ENCODE measurements at regions not wholly inside any gene's neighbourhood (a gene's known extent, or its start where the extent isn't known, plus 50 kb on each side); places are given as distances from the start of the nearest gene placed in this dataset.
A peak's percentile ranks its signal among the peaks of the same experiment; 100 is the strongest.

DNA sequence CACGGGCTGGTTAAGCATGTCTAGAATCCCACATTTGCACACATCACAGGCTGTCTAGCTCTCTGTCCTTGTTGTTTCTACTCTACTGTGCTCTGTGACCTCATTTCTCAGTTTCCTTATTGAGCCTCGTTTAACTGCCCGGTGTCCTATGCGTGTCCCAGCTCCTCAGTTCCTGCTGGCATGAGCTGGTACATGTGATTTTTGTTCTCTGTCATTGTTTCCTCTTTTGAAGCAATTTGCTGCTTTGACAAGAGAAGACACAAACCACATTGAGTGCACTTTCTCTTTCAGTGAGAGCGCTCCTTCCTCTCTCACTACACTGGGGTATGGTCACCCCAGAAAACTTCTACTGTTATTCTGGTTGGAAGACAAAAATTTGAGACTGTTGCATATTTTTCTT lies 563.5 kb downstream of the PDCD6IP start:
- H3K36me3 ChIP-seq (ENCODE audit: control insufficient read depth, insufficient read depth, low read length) = no peaks in the 10 kb centered on the region
- 86% methylated on average over 2 of the region's 5 CpGs for WGBS (ENCODE audit: insufficient coverage)
- no peaks in the 10 kb centered on the region for H3K27me3 ChIP-seq (ENCODE audit: control insufficient read depth, insufficient read depth, low read length)
- no peaks in the 10 kb centered on the region for H3K9me3 ChIP-seq (ENCODE audit: control insufficient read depth, insufficient read depth, low read length)
- no peak overlapping the region for H3K4me3 ChIP-seq (ENCODE audit: low read depth, low read length)
- no peak overlapping the region for H3K27ac ChIP-seq (ENCODE audit: low read depth, low read length)
- DNase-seq (ENCODE audit: low read depth in 4 of 6, low spot score in 6 of 6) = no peak
- H3K4me1 ChIP-seq (ENCODE audit: control insufficient read depth, insufficient read depth, low read length) = no peaks in the 10 kb centered on the region

GRCh38 chr3:34362910-34363309 lies 564.5 kb downstream of the PDCD6IP start:
- H3K36me3 ChIP-seq (ENCODE audit: control insufficient read depth, insufficient read depth, low read length) = no peaks in the 10 kb centered on the region
- H3K4me1 ChIP-seq (ENCODE audit: control insufficient read depth, insufficient read depth, low read length) = no peaks in the 10 kb centered on the region
- no peaks in the 10 kb centered on the region for H3K27me3 ChIP-seq (ENCODE audit: control insufficient read depth, insufficient read depth, low read length)
- WGBS (ENCODE audit: insufficient coverage) = 67% methylated on average over 2 of the region's 5 CpGs
- no peaks in the 10 kb centered on the region for H3K9me3 ChIP-seq (ENCODE audit: control insufficient read depth, insufficient read depth, low read length)
- DNase-seq (ENCODE audit: low read depth in 4 of 6, low spot score in 6 of 6) = no peak
- no peak overlapping the region for H3K4me3 ChIP-seq (ENCODE audit: low read depth, low read length)
- H3K27ac ChIP-seq (ENCODE audit: low read depth, low read length) = no peak overlapping the region

DNA sequence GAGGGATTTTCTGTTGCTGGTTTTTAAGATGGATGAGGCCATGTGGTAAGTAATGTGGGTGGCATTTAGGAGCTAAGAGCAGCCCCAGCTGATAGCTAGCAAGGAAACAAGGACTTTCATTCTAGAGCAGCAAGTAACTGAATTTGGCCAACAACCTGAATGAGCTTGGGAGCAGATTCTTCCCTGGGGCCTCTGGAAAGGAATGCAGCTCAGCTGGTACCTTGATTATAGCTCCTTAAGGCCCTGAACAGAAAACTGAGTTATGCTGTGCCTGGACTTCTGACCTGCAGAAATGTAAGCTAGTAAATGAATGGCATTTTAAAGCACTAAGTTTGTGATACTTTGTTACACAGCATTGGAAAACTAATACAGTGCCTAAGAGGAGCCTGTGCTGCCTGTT lies 565.5 kb downstream of the PDCD6IP start:
- Histone ChIP-seq H3K4me1 (ENCODE audit: control insufficient read depth, insufficient read depth, low read length) (no peaks in the 10 kb centered on the region), H3K36me3 (ENCODE audit: control insufficient read depth, insufficient read depth, low read length) (no peaks in the 10 kb centered on the region), H3K27ac (ENCODE audit: low read depth, low read length) (no peak overlapping the region), H3K4me3 (ENCODE audit: low read depth, low read length) (no peak overlapping the region), H3K27me3 (ENCODE audit: control insufficient read depth, insufficient read depth, low read length) (no peaks in the 10 kb centered on the region), H3K9me3 (ENCODE audit: control insufficient read depth, insufficient read depth, low read length) (no peaks in the 10 kb centered on the region)
- DNase-seq (ENCODE audit: low read depth in 4 of 6, low spot score in 6 of 6) = no peak

GRCh38 chr3:34364335-34364734 lies 565.9 kb downstream of the PDCD6IP start:
- no peak for DNase-seq (ENCODE audit: low read depth in 4 of 6, low spot score in 6 of 6)
- H3K4me1 ChIP-seq (ENCODE audit: control insufficient read depth, insufficient read depth, low read length) = no peaks in the 10 kb centered on the region
- H3K27me3 ChIP-seq (ENCODE audit: control insufficient read depth, insufficient read depth, low read length) = no peaks in the 10 kb centered on the region
- H3K27ac ChIP-seq (ENCODE audit: low read depth, low read length) = no peak overlapping the region
- no peaks in the 10 kb centered on the region for H3K9me3 ChIP-seq (ENCODE audit: control insufficient read depth, insufficient read depth, low read length)
- H3K4me3 ChIP-seq (ENCODE audit: low read depth, low read length) = no peak overlapping the region
- 70% methylated on average over 2 of the region's 2 CpGs for WGBS (ENCODE audit: insufficient coverage)
- H3K36me3 ChIP-seq (ENCODE audit: control insufficient read depth, insufficient read depth, low read length) = no peaks in the 10 kb centered on the region

GRCh38 chr3:34365231-34365630 lies 566.8 kb downstream of the PDCD6IP start:
- no peaks in the 10 kb centered on the region for H3K4me1 ChIP-seq (ENCODE audit: control insufficient read depth, insufficient read depth, low read length)
- H3K36me3 ChIP-seq (ENCODE audit: control insufficient read depth, insufficient read depth, low read length) = no peaks in the 10 kb centered on the region
- no peaks in the 10 kb centered on the region for H3K9me3 ChIP-seq (ENCODE audit: control insufficient read depth, insufficient read depth, low read length)
- no CpG with 5 or more reads among the region's 3 CpGs for WGBS (ENCODE audit: insufficient coverage)
- no peak overlapping the region for H3K4me3 ChIP-seq (ENCODE audit: low read depth, low read length)
- no peak overlapping the region for H3K27ac ChIP-seq (ENCODE audit: low read depth, low read length)
- H3K27me3 ChIP-seq (ENCODE audit: control insufficient read depth, insufficient read depth, low read length) = no peaks in the 10 kb centered on the region
- peak in 1 of 6 donors; percentile 71 for DNase-seq (ENCODE audit: low read depth in 4 of 6, low spot score in 6 of 6)

GRCh38 chr3:34365771-34366170 lies 567.3 kb downstream of the PDCD6IP start:
- WGBS (ENCODE audit: insufficient coverage) = no CpG with 5 or more reads among the region's 2 CpGs
- DNase-seq (ENCODE audit: low read depth in 4 of 6, low spot score in 6 of 6) = peak in 1 of 6 donors; percentile 88
- Histone ChIP-seq H3K36me3 (ENCODE audit: control insufficient read depth, insufficient read depth, low read length) (no peaks in the 10 kb centered on the region), H3K4me1 (ENCODE audit: control insufficient read depth, insufficient read depth, low read length) (no peaks in the 10 kb centered on the region), H3K27me3 (ENCODE audit: control insufficient read depth, insufficient read depth, low read length) (no peaks in the 10 kb centered on the region), H3K27ac (ENCODE audit: low read depth, low read length) (no peak overlapping the region), H3K4me3 (ENCODE audit: low read depth, low read length) (no peak overlapping the region), H3K9me3 (ENCODE audit: control insufficient read depth, insufficient read depth, low read length) (no peaks in the 10 kb centered on the region)

- H3K36me3 ChIP-seq (ENCODE audit: control insufficient read depth, insufficient read depth, low read length) = no peaks in the 10 kb centered on the region
- no peaks in the 10 kb centered on the region for H3K9me3 ChIP-seq (ENCODE audit: control insufficient read depth, insufficient read depth, low read length)
- DNase-seq (ENCODE audit: low read depth in 4 of 6, low spot score in 6 of 6) = no peak
- H3K4me3 ChIP-seq (ENCODE audit: low read depth, low read length) = no peak overlapping the region
- H3K27ac ChIP-seq (ENCODE audit: low read depth, low read length) = no peak overlapping the region
- no peaks in the 10 kb centered on the region for H3K4me1 ChIP-seq (ENCODE audit: control insufficient read depth, insufficient read depth, low read length)
- H3K27me3 ChIP-seq (ENCODE audit: control insufficient read depth, insufficient read depth, low read length) = no peaks in the 10 kb centered on the region
- no CpG with 5 or more reads among the region's 1 CpG for WGBS (ENCODE audit: insufficient coverage)
These were observed 569.1 kb downstream of the PDCD6IP start for GRCh38 chr3:34367521-34367920.

- H3K4me3 ChIP-seq (ENCODE audit: low read depth, low read length) = no peak overlapping the region
- H3K36me3 ChIP-seq (ENCODE audit: control insufficient read depth, insufficient read depth, low read length) = no peaks in the 10 kb centered on the region
- no peak for DNase-seq (ENCODE audit: low read depth in 4 of 6, low spot score in 6 of 6)
- no peaks in the 10 kb centered on the region for H3K27me3 ChIP-seq (ENCODE audit: control insufficient read depth, insufficient read depth, low read length)
- H3K4me1 ChIP-seq (ENCODE audit: control insufficient read depth, insufficient read depth, low read length) = no peaks in the 10 kb centered on the region
- H3K27ac ChIP-seq (ENCODE audit: low read depth, low read length) = no peak overlapping the region
- no peaks in the 10 kb centered on the region for H3K9me3 ChIP-seq (ENCODE audit: control insufficient read depth, insufficient read depth, low read length)
These were observed 576.1 kb downstream of the PDCD6IP start for GRCh38 chr3:34374521-34374920.

DNA sequence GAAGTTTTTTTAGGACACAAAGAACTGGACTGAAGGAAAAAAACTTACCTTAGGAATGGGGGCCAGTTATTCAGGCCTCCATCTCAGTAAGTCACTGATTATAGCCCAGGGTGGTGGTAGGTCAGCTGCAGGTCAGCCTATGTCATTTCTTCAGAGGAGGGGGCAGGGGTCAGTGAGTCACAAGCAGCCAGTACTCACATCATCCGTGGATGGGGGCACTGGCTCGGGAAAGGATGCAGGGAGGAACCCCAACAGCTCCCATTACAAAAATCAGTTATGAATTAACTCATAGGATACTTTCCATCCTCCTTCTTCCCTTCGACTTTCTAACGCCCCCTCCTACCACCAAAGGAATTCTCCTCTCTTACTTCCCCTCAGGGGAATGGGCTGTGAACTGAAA lies 578.3 kb downstream of the PDCD6IP start:
- Histone ChIP-seq H3K27ac (ENCODE audit: low read depth, low read length) (no peak overlapping the region), H3K4me3 (ENCODE audit: low read depth, low read length) (no peak overlapping the region), H3K4me1 (ENCODE audit: control insufficient read depth, insufficient read depth, low read length) (no peaks in the 10 kb centered on the region), H3K36me3 (ENCODE audit: control insufficient read depth, insufficient read depth, low read length) (no peaks in the 10 kb centered on the region), H3K27me3 (ENCODE audit: control insufficient read depth, insufficient read depth, low read length) (no peaks in the 10 kb centered on the region), H3K9me3 (ENCODE audit: control insufficient read depth, insufficient read depth, low read length) (no peaks in the 10 kb centered on the region)
- WGBS (ENCODE audit: insufficient coverage) = no CpG with 5 or more reads among the region's 4 CpGs
- DNase-seq (ENCODE audit: low read depth in 4 of 6, low spot score in 6 of 6) = no peak

GRCh38 chr3:34377961-34378360 lies 579.5 kb downstream of the PDCD6IP start:
- H3K27ac ChIP-seq (ENCODE audit: low read depth, low read length) = no peak overlapping the region
- no peak overlapping the region for H3K4me3 ChIP-seq (ENCODE audit: low read depth, low read length)
- DNase-seq (ENCODE audit: low read depth in 4 of 6, low spot score in 6 of 6) = no peak
- H3K4me1 ChIP-seq (ENCODE audit: control insufficient read depth, insufficient read depth, low read length) = no peaks in the 10 kb centered on the region
- H3K36me3 ChIP-seq (ENCODE audit: control insufficient read depth, insufficient read depth, low read length) = no peaks in the 10 kb centered on the region
- WGBS (ENCODE audit: insufficient coverage) = 86% methylated on average over 6 of the region's 6 CpGs
- no peaks in the 10 kb centered on the region for H3K27me3 ChIP-seq (ENCODE audit: control insufficient read depth, insufficient read depth, low read length)
- no peaks in the 10 kb centered on the region for H3K9me3 ChIP-seq (ENCODE audit: control insufficient read depth, insufficient read depth, low read length)

DNA sequence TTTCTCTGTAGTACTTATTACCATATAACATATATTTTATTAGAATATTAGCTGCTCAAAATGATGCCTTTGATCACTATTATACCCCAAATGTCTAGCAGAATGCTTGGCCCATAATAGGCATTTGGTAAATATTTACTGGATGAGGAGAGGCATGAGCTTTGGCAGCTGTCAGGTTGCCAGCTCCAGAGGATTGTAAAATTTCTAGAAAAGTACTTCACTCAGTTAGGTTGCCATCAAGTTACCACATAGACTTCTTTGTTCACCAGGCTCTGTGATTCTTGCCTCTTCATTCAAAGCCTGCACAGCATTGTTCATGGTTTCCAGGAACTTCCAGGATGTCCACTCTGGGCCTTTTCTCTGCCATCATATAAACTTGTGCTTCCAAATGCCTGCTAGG lies 582.8 kb downstream of the PDCD6IP start:
- Histone ChIP-seq H3K4me3 (ENCODE audit: low read depth, low read length) (no peak overlapping the region), H3K9me3 (ENCODE audit: control insufficient read depth, insufficient read depth, low read length) (no peaks in the 10 kb centered on the region), H3K27me3 (ENCODE audit: control insufficient read depth, insufficient read depth, low read length) (no peaks in the 10 kb centered on the region), H3K4me1 (ENCODE audit: control insufficient read depth, insufficient read depth, low read length) (no peaks in the 10 kb centered on the region), H3K27ac (ENCODE audit: low read depth, low read length) (no peak overlapping the region), H3K36me3 (ENCODE audit: control insufficient read depth, insufficient read depth, low read length) (no peaks in the 10 kb centered on the region)
- DNase-seq (ENCODE audit: low read depth in 4 of 6, low spot score in 6 of 6) = no peak

Measured in spinal cord (tissue), 9 donors.